NCI-H82 treated with DMSO at 0.1 percent for 48 hours (cell line): ENCODE measurements at regions not wholly inside any gene's neighbourhood (a gene's known extent, or its start where the extent isn't known, plus 50 kb on each side); places are given as distances from the start of the nearest gene placed in this dataset.
"Not testable (repeated sequence)": the region's sequence is repeated elsewhere in the genome, so short reads cannot be mapped to it uniquely, and the experiment has no call there.

Experiments
- DNase-seq: peaks from one replicate; lab custom pipeline; 2025; ENCODE audit not compliant: unreplicated experiment; lab: John Stamatoyannopoulos, UW

DNA sequence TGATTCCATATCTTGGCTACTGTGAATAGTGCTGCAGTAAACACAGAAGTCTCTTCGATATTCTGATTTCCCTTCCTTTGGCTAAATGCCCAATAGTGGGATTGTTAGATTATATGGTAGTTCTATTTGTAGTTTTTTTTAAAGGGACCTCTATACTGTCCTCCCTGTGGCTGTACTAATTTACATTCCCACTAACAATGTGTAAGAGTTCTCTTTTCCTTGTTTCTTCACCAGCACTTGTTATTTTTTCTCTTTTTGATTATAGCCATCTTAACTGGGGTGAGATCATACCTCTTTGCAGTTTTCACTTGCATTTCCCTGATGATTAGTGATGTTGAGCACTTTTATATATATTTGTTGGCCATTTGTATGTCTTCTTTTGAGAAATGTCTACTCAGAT lies 102.0 kb downstream of the CARTPT start:
- no peak for DNase-seq

DNA sequence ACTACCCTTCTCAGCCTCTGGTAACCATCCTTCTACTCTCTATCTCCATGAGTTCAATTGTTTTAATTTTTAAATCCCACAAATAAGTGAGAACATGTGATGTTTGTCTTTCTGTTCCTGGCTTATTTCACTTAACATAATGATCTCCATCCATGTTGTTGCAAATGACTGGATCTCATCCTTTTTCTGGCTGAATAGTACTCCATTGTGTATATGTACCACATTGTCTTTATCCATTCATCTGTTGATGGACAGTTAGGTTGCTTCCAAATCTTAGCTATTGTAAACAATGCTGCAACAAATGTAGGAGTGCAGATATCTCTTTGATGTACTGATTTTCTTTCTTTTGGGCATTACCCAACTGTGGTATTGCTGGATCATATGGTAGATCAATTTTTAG lies 103.0 kb downstream of the CARTPT start:
- DNase-seq: not testable (repeated sequence)

DNA sequence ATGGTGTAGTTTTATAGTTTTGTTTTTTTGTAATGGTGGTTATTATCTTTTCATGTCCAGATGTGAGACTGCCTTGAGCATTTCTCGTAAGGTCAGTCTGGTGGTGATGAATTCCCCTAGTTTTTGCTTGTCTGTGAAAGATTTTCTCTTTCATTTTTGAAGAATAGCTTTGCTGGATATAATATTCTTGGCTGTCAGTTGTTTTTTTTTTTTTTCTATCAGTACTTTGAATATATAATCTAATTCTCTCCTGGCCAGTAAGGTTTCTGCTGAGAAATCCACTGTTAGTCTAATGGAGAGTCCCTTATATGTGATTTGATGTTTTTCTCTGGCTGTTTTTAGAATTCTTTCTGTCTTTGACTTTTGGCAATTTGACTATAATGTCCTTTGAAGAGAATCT lies 106.9 kb downstream of the CARTPT start:
- DNase-seq: no peak

DNA sequence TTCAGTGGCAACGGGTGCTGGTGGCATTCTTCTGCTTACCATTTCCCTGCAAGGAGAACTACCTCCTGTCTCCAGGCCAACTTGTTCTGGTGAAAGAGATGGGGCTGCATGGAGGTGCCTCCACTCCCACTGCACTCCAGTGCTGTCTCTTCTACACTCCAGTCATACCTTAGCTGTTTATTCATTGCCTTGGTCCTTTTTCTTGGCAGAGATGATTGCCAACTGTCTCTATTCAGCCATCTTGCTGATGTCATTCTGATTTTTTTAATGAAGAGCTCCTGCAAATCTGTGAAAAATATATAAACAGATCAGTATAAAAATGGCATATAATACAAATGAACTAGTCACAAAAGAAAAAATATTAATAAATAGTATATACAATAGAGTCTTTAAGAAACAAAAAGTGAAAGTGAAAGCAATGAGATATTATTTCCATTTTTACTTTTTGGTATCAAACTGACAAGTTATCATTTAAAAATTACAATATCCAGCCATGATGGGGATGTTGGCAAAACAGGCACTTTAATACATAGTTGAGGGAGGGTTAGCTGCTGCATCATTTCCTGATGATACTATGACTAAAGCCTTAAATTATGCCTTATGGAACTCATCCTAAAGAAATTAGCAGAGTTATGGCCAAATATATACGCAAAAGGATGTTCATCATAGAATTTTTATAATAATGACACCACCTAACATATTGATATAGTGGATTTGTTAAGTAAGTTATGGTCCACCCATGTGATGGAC lies 109.4 kb downstream of the CARTPT start:
- DNase-seq: no peak

DNA sequence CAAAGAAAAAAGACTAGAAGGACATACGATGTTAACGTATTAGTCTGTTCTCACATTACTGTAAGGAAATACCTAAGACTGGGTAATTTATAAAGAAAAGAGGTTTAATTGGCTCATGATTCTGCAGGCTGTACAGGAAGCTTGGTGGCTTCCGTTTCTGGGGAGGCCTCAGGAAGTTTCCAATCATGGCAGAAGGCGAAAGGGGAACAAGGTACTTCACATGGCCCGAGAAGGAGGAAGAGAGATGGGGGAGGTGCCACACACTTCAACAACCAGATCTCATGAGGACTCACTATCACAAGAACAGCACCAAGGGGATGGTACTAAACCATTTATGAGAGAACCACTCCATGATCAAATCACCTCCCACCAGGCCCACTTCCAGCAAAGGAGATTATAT lies 110.1 kb downstream of the CARTPT start:
- DNase-seq: no peak

DNA sequence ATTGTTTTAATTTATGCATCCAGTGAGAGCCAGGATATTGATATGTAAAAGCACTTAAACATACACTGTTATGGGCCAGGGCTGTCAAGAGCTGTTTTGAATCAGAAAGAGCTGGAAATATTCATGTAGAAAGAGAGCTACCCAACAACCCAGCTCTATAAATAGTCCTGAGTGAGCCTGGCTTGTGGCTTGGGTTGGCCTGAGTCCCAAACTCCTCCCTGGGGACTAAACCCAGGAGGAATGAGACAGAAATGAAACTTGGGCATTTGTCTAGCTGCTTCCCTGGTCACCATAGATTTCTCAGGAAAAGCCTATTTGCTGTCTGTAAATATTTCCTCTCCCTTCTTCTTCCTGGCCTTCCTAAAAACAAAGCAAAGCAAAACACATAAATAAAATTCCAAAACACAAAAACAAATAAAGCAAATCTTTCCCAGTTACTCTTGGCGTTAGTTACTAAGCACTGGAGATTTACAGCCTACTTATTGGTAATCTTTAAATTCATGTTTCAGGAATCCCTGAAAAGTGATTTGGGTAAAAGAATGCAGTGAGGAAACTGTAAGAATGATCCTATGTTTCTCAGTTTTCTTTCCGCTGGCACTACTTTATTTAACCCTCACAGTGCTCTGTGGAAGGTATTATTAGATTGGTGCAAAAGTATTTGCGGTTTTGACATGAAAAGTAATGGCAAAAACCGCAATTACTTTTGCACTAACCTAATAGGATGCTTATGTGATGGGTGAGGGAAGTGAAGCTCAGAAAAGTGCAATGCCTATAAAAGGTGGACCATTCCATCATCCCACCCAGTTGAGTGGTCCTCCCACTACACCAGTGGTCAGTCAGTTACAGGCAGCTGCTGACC lies 111.8 kb downstream of the CARTPT start:
- peak; percentile 62 for DNase-seq

DNA sequence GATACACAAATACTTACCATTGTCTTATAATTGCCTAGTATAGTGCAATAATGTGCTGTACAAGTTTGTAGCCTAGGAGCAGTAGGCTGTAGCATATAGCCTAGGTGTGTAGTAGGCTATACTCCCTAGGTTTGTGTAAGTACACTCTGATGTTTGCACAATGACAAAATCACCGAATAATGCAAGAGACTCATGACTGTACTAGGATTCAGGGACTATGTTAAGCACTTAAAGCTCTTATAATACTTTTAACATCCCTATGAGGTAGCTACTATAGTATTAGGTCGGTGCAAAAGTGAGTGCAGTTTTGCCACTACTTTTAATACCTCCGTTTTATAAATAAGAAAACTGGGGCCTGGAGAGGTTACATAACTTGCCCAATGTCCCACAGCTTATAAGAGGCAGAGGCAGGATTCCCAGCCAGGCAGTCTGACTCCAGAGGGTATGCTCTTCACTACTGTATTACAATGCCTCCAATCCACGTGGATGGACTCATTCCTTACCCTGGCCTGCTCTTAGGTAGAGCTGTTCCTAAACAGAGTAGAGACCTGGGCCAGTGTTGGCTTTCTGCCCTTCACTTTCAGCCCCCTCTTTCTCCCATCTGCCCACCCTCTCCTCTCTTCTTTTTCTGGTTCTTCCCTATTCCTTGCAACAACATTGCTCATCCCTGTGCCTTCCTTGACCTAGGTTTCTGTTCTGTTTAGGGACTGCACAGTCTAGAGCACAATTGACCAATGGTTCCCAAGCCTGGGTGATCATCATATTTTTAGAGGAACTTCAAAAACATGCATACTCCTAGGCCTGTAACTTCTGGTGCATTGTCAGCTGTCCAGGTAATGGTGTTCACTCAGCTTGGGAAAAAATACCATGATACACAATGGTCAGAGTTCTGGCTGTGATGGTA lies 114.0 kb downstream of the CARTPT start:
- no peak for DNase-seq

DNA sequence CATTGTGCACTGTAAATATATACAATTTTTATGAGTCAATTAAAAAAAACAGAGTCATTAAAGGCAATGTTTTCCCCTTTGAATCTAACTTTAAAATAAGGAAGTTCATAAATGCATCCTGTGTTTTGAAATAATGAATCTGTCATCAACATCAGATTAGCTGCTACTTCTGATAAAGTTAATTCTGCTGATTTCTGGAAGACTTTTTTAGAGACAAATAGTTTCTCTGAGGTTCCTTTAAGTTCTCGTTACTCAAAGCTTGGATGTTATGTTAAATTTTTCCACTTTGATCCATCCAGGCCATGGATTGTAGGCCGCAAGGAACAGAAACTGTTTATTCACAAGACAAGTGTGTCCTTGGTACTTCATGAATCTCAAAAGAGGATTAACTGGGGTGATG lies 115.5 kb downstream of the CARTPT start:
- DNase-seq: no peak

DNA sequence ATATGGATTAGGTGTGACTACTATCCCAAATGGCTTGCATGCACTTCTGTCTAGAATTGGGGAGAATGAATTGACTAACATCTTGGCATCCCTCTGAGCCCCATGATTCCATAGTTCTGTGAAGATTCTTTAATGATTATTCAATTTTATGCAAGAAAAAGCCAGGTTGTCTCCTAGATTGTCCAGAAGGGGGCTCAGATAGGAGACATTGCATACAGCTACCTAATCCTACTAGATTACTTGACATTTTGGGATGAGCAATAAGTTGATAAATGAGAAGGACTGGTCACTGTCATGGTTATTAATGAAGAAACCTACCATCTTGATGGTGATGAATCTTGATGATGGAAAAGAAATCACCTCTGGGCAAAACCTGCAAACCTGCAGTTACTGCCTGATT lies 117.0 kb downstream of the CARTPT start:
- no peak for DNase-seq

DNA sequence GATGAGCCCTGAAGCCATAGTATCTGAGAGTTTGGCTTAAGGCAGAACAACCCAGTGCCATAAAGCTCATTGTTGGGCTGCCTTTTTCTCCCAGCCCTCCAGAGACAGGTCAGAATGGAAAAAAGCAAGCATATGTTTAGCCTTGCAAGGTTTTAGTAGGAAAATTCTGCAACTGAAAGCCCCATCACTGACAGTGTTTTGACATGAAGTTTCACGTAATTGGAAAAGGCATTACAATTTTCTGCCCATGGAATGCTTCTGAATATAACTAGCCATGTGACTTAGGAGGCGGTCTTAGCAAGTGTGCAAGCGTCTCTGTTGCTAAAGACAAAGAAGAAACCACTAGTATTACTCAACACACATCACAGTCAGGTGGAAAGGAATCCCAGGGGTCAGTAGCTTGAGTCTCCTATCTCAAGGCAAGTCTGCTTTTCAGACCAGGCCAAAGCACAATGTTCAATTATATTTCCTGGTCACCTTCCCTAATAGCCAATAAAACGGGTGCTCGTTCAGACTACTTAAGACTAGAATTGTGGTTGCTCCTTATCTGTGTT lies 117.6 kb downstream of the CARTPT start:
- no peak for DNase-seq

DNA sequence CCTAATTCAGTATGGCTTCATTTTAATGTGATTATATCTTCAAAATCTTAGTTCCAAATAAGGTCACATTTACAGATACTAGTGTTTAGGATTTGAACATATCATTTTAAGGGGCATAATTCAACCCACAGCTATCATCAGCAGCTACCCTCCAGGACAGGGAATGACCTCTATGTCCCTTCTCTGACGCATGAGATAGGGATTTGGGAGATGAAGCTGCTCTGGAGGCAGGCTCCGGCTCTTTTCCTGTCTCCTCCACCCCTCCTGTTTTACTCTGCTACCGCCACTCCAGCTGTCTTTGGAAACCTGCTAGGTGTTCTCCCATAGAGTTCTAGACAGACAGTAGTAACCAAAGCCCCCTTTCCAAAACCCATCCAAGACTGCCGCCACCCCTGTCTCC lies 119.2 kb downstream of the CARTPT start:
- DNase-seq: no peak

DNA sequence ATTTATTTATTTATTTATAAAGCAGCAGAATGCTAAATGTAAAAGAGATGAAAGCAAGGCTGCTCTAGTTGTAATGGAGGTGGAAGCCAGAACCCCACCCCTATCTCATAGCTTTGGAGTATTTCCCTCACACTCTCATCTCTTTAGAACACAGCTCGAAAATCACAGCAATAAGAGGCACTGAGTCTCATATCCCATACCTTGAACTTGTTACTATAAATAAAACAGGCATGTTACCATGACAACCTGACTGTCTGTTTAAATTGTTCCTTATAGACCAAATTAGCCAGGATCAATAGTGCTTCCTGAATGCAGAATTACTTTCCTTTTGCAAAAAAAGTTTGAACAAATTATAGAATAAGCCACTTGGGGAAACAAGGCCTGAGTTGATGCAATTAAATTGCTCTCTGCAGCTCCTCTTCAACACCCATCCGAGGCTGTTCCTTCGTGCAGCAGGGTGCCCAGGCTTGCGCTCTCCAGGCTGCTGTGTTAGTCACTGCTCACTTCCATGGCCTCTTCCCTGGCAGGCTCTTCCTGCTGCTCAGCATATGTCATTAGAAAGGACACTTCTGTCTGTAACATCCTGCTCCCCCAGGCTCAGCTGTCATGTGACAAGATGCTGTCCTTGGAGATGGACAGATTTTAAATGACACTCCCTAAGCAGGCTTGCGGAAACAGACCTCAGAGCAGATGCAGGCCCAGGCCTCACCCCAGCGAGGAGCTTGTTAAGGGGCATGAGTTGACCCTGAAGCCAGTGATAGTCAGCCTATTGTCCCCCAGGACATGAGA lies 120.2 kb downstream of the CARTPT start:
- no peak for DNase-seq

DNA sequence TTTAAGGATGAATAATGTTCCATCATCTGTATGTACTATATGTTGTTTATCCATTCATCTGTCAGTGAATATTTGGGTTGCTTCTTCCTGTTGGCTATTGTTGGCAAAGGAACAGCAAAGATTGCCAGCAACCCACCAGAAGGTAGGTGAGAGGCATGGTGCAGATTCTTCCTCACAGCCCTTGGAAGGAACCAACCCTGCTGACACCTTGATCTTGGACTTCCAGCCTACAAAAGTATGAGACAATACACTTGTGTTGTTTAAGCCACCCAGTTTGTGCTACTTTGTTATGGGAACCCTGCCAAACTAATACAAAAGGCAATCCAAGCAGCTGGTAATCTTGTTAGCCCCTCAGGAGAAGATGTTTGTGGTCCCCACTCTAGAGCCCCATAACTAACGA lies 122.0 kb downstream of the CARTPT start:
- DNase-seq: no peak

DNA sequence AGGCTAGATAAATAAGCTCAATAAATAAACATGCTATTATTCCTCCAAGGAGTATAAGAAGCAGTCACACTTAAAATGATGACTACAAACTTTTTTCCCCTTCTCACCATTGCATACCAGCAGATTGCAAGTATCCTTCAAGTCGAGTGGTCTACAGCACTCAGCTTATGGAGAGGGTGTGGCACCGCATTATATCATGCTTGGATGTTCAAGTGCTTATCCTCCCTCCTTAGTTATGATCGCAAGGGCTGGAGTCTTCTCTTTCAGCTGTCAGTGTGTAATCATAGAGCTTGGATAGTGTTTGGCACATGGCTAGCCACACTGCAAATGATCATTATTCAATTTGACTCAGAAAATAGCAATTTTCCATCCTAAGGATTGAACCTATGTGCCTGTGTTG lies 124.0 kb downstream of the CARTPT start:
- no peak for DNase-seq

DNA sequence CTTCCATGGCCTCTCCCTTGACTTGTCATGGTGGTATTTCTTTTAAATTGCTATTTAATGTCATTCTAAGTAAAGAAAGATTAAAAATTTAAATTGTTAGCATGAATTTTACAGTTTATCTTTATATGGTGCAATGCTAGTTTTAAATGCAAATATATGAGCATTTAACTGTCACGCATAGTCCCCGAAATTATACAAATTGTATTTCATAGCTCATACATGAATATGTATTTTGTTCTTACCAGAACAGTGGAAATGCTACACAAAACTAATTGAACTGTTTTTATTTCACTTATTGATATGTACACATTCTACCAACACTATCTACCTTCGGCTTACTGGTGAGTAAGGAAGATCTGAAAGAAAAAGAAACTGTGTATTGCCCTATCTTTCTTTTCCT lies 125.8 kb downstream of the CARTPT start:
- DNase-seq: no peak

DNA sequence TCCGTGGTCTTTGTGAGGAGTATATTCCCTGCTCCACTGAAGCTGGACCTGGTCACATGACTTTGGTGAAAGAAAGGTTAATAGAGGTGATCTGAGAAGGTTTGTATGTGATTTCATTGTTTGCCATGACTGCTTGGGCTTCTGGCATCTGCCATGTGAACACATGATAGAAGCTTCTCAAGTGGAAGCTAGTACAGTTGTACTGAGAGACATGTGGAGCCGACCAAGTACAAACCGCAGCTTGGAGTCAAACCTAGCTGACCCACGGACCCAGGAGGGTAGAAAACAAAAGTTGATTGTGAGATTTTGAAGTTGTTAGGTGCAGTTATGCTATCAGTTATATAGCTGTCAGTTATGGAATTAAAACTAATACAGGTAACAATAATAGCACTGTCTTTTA lies 140.4 kb downstream of the CARTPT start:
- no peak for DNase-seq

DNA sequence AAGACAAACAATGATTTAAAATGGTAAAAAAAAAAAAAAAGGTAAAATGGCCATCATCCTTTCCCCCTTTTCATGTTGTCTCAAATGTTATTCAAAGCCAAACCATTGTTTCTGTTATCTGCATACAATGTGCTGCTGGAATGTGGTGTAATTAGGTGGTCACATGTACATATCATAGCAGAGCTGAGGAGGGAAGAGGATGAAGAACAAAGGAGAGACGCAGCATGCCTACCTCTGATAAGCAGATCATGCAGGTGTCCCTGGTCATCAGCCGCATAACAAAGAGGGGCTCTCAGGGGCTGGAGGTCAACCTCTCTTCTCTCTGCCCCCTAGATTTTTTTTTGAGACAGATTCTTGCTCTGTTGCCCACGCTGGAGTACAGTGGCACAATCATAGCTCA lies 141.0 kb downstream of the CARTPT start:
- DNase-seq: no peak

DNA sequence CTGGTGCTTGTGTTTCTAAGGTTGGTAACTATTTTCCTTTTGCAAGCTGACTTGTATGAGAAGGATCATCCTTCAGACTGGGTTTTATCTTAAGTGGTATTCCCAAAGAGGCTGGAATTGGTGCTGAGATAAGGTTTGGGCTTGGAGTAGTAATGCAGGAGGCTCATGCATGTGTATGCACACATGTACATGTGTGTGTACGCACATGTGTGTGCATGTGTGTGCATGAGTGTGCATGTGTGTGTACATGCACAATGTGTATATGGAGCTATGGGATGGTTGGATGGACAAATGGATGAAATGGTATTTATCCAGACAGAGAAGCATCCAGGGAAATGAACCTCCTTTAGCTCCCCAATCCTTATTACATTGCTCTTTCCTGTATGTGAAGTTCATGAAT lies 142.6 kb downstream of the CARTPT start:
- no peak for DNase-seq

DNA sequence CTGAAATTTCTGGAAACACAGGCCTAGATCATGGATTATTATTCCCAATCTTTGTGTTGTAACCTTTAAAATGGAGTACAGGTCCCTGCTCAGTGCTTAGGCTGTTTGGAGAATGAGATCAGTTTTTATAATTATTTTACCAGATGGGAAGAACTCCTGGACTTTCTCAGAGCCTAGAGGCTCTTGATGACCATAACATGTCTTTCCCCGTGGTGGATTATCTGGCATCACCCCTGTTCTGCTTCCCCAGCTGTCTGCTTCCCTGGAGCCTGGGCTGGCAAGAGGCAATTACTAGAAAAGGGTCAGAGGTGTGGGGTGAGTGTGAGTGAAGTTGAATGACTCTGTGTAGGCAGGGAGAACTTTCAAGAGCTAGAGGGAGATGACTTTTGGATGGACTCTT lies 143.0 kb downstream of the CARTPT start:
- DNase-seq: no peak

DNA sequence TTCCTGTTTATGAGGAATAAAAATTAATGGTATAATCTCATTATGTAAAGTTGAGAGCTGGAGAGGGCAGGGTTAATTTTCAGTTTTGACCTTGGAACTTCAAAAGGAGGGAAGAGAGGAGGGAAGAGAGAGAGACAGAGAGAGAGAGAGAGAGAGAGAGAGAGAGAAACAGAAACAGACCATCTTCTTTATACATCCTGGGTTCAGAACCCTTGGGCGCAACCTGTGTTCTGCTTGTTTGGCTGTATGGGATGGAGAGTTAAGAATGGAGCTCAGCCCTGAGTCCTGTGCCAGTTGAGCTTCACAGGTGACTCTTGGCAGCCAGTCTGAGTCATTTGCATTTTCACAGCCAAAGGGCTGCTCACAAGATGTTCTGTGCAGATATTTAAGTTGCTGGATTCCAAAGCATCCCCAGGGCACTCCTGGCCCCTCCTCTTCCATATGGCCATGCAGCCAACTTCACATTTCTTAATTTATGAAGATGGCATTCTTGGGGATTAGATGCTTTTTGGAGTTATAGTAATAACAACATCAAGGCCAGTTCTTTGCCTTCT lies 143.5 kb downstream of the CARTPT start:
- no peak for DNase-seq
